Right lobe of liver (tissue), 6 donors: ENCODE measurements at regions not wholly inside any gene's neighbourhood (a gene's known extent, or its start where the extent isn't known, plus 50 kb on each side); places are given as distances from the start of the nearest gene placed in this dataset.

Experiments
- ATAC-seq, 4 donors: fragments of 200-7000 bp; cut with Tn5 transposase; one replicate each; pipeline ENCODE4 v1.9.1; 2020; ENCODE audit warnings: mild to moderate bottlenecking in 4 of 4, moderate library complexity in 4 of 4
- DNase-seq, 3 donors: peaks; one replicate each; pipeline ENCODE4 v3.0.0-alpha.2; 2020
- H3K27ac ChIP-seq, 3 donors: fragments of 200-600 bp; one replicate each; pipeline ENCODE4 v1.8.0; 2022
- H3K27me3 ChIP-seq, 2 donors: fragments of 200-600 bp; one replicate each; pipeline ENCODE4 v1.8.0; 2022
- H3K36me3 ChIP-seq, 4 donors: fragments of 200-600 bp; sonication (generic) in 1 of 4; one replicate each; pipeline versions ENCODE4 v1.5.1 to v1.8.0; 2017 to 2022; ENCODE audit warnings: control low read depth in 1 of 4
- H3K4me1 ChIP-seq, 4 donors: fragments of 200-600 bp; sonication (generic) in 1 of 4; one replicate each; pipeline versions ENCODE4 v1.5.1 to v1.8.0; 2017 to 2022; ENCODE audit warnings: control low read depth in 1 of 4
- H3K4me3 ChIP-seq, 3 donors: fragments of 200-600 bp; one replicate each; pipeline ENCODE4 v1.8.0; 2022
- H3K9me3 ChIP-seq, 4 donors: fragments of 200-600 bp; sonication (generic) in 1 of 4; one replicate each; pipeline versions ENCODE4 v1.5.1 to v1.8.0; 2017 to 2022; ENCODE audit warnings: control low read depth in 1 of 4
- POLR2A ChIP-seq: fragments of 450-650 bp; IDR thresholded peaks from one replicate; pipeline ENCODE4 v1.6.1; 2017; ENCODE audit warnings: antibody characterized with exemption, mild to moderate bottlenecking
- WGBS: methylation state at CpG from one replicate; pipeline ENCODE4 v1.1.6; 2018; ENCODE audit warnings: low coverage, low lambda C conversion rate; ENCODE audit not compliant: insufficient coverage; ENCODE audit errors: missing lambda C conversion rate; 5-methylcytosine and 5-hydroxymethylcytosine counted together
- intact Hi-C, 2 donors: fragments of 100-400 bp; cut with DNase I; formaldehyde crosslinking; loops; one replicate each; pipeline versions ENCODE4 v1.11.2 to v1.14.1; 2022
- TF ChIP-seq, protein P1 (sequence below), 4 donors: fragments of 200-600 bp in 3 of 4; fragments of 450-650 bp in 1 of 4; IDR thresholded peaks; one replicate each; pipeline versions ENCODE4 v1.5.1 to v1.8.0; 2016 to 2022; ENCODE audit warnings: antibody characterized with exemption in 4 of 4, mild to moderate bottlenecking in 2 of 4
- donor health status: DM: no; HTN: yes; CAD: no.
- donor health status: DM: no; HTN: no; CAD: no.
- donor health status: DM: no; HTN: no; CAD: no.
- donor health status: DM: no; HTN: yes; CAD: no.
- donor health status: DM: no; HTN: yes; CAD: no.

DNA sequence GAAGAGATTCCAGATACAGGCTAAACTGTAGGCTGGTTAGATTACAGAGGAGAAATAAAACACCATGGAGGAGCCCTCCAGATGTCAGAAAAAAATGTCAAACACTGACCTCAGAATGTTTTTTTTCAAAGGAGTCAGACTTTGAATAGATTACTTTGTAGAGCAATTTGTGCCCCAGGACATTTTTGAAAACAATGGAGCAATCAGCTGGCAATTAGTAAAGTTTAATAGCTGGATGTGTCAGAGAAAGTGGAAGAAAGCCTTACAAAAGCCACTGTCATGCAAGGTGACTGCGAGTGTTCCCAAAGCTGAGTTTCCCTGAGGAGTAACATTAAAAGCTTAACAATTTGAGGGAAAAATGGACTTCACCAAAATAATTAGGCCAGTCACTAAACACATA, 417.8 kb upstream of the CTNND2 start:
- no peak for TF ChIP-seq POLR2A
- TF ChIP-seq, protein P1, sequence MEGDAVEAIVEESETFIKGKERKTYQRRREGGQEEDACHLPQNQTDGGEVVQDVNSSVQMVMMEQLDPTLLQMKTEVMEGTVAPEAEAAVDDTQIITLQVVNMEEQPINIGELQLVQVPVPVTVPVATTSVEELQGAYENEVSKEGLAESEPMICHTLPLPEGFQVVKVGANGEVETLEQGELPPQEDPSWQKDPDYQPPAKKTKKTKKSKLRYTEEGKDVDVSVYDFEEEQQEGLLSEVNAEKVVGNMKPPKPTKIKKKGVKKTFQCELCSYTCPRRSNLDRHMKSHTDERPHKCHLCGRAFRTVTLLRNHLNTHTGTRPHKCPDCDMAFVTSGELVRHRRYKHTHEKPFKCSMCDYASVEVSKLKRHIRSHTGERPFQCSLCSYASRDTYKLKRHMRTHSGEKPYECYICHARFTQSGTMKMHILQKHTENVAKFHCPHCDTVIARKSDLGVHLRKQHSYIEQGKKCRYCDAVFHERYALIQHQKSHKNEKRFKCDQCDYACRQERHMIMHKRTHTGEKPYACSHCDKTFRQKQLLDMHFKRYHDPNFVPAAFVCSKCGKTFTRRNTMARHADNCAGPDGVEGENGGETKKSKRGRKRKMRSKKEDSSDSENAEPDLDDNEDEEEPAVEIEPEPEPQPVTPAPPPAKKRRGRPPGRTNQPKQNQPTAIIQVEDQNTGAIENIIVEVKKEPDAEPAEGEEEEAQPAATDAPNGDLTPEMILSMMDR (IDR thresholded peaks at IDR 0.05): no peak
- 11% methylated on average over 1 of the region's 1 CpG for WGBS
- H3K4me3 ChIP-seq: no peak overlapping the region
- no peak for ATAC-seq
- no peaks in the 10 kb centered on the region for H3K4me1 ChIP-seq
- intact Hi-C loops: no loop called here
- H3K27me3 ChIP-seq: no peaks in the 10 kb centered on the region
- no peaks in the 10 kb centered on the region for H3K36me3 ChIP-seq
- no peaks in the 10 kb centered on the region for H3K9me3 ChIP-seq
- DNase-seq: no peak
- no peak overlapping the region for H3K27ac ChIP-seq

DNA sequence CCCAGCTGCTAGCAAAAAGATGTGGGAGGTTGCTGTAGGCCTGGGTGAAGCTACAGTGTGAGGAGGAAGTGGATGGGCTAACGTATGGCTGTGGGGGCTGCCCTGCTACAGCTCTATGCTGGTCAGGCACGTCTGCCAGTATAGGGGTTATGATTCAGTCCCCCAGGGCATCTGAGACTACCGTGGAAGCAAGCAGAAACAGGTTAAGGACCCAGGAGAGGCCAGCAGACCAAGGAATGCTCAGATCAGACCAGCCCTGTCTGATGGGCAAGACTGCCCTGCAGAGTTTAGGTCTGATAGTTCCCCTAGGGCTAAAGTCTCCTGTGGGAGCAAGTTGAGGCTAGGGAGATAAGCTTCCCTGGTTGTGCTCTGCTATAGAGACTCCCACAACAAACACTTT, 416.1 kb upstream of the CTNND2 start:
- no peaks in the 10 kb centered on the region for H3K4me1 ChIP-seq
- ATAC-seq (no peak), DNase-seq (no peak)
- H3K9me3 ChIP-seq: no peaks in the 10 kb centered on the region
- WGBS: 27% methylated on average over 2 of the region's 3 CpGs
- H3K27ac ChIP-seq: no peak overlapping the region
- no peak overlapping the region for H3K4me3 ChIP-seq
- intact Hi-C loops: no loop called here
- no peaks in the 10 kb centered on the region for H3K36me3 ChIP-seq
- TF ChIP-seq, protein P1 (IDR thresholded peaks at IDR 0.05): no peak
- no peak for TF ChIP-seq POLR2A
- H3K27me3 ChIP-seq: no peaks in the 10 kb centered on the region

DNA sequence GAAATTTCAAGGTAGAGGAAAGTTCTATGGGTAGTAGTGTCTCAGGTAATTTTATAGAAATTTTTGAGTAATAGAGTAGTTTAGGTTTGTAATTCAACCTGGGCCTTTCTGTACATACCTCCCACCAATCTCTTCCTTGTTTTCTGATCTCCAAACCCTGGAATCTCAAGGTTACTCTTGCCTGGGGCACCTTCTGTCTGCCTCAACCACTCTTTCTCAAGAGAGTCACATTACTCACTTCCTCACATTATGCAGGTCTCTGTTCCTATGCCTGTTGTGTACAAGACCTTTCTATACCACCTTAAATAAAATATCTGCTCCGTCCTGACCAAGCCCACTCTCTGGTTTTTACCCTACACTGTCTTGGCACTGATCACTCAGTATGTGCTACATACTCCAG, 412.6 kb upstream of the CTNND2 start:
- TF ChIP-seq POLR2A: no peak
- TF ChIP-seq, protein P1 (IDR thresholded peaks at IDR 0.05): no peak
- Histone ChIP-seq H3K4me3 (no peak overlapping the region), H3K27ac (no peak overlapping the region), H3K9me3 (no peaks in the 10 kb centered on the region), H3K36me3 (no peaks in the 10 kb centered on the region), H3K27me3 (no peaks in the 10 kb centered on the region), H3K4me1 (no peaks in the 10 kb centered on the region)
- no peak for ATAC-seq
- intact Hi-C loops: no loop called here
- WGBS: 29% methylated on average over 1 of the region's 1 CpG
- no peak for DNase-seq

DNA sequence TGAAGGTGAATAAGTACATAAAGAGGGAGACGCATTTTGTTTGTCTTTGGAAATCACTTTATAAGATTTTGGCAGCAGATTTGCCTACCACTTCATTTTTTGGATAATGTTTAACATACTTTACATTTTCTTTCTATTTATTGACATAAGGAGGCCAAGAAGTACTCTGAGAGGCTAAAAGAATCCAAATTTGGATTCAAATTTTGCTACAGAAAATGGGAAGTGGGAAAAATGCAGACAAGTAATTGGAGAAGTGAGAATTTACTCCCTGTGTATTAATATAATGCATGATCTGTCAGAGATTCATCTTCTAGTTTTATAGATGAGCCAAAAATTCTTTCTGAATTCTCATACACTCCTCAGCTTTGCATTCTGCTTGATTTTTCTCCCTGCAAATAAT, 411.2 kb upstream of the CTNND2 start:
- no peak for ATAC-seq
- no peak for DNase-seq
- TF ChIP-seq, protein P1 (IDR thresholded peaks at IDR 0.05): no peak
- TF ChIP-seq POLR2A: no peak
- no peak overlapping the region for H3K27ac ChIP-seq
- H3K4me3 ChIP-seq: no peak overlapping the region
- no peaks in the 10 kb centered on the region for H3K4me1 ChIP-seq
- no peaks in the 10 kb centered on the region for H3K27me3 ChIP-seq
- H3K9me3 ChIP-seq: no peaks in the 10 kb centered on the region
- intact Hi-C loops: no loop called here
- 43% methylated on average over 1 of the region's 1 CpG for WGBS
- H3K36me3 ChIP-seq: no peaks in the 10 kb centered on the region

DNA sequence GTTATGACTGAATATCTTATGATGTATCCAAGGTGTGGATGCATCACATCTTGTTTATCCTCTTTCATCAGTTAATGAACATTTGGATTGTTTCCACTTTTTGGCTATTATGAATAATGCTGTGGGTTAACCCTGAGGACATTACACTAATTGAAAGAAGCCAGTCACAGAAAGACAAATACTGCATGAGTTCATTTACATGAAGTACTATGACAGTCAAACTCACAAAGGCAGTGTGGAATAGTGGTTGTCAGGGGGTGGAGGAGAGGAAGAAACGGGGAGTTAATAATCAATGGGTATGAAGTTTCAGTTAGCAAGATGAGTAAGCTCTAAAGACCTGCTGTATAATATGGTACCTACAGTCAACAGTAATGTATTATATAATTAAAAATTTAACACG, 409.4 kb upstream of the CTNND2 start:
- DNase-seq (no peak), ATAC-seq (no peak)
- intact Hi-C loops: no loop called here
- TF ChIP-seq, protein P1 (IDR thresholded peaks at IDR 0.05): no peak
- no peak for TF ChIP-seq POLR2A
- Histone ChIP-seq H3K36me3 (no peaks in the 10 kb centered on the region), H3K27ac (no peak overlapping the region), H3K9me3 (no peaks in the 10 kb centered on the region), H3K27me3 (no peaks in the 10 kb centered on the region), H3K4me1 (no peaks in the 10 kb centered on the region), H3K4me3 (no peak overlapping the region)
- WGBS: 76% methylated on average over 2 of the region's 2 CpGs
